NCI-H2107 (cell line): ENCODE measurements at regions not wholly inside any gene's neighbourhood (a gene's known extent, or its start where the extent isn't known, plus 50 kb on each side); places are given as distances from the start of the nearest gene placed in this dataset.

Source experiments
- DNase-seq: peaks from one replicate; lab custom pipeline; 2025; lab: John Stamatoyannopoulos, UW

GRCh38 chr18:51400721-51401120, 203.2 kb upstream of the MEX3C start:
- no peak for DNase-seq

- no peak for DNase-seq
These were observed 204.4 kb upstream of the MEX3C start for GRCh38 chr18:51401912-51402311.

GRCh38 chr18:51404620-51405019, 207.1 kb upstream of the MEX3C start:
- DNase-seq, result no peak

GRCh38 chr18:51405683-51406477, 208.4 kb upstream of the MEX3C start:
- no peak for DNase-seq

- no peak for DNase-seq
These were observed 220.4 kb upstream of the MEX3C start for GRCh38 chr18:51417643-51418483.

GRCh38 chr18:51425475-51425874, 228.0 kb upstream of the MEX3C start:
- DNase-seq, result no peak

GRCh38 chr18:51425889-51426288, 228.4 kb upstream of the MEX3C start:
- DNase-seq, result no peak

- DNase-seq, result no peak
These were observed 229.5 kb upstream of the MEX3C start for GRCh38 chr18:51426996-51427395.

- no peak for DNase-seq
These were observed 232.2 kb upstream of the MEX3C start for GRCh38 chr18:51429644-51430043.

GRCh38 chr18:51430538-51430937, 233.1 kb upstream of the MEX3C start:
- DNase-seq, result no peak

GRCh38 chr18:51433296-51433695, 235.8 kb upstream of the MEX3C start:
- DNase-seq, result no peak

- no peak for DNase-seq
These were observed 236.4 kb upstream of the MEX3C start for GRCh38 chr18:51433881-51434280.

GRCh38 chr18:51437280-51438271, 240.1 kb upstream of the MEX3C start:
- DNase-seq, result no peak

- DNase-seq, result no peak
These were observed 241.4 kb upstream of the MEX3C start for GRCh38 chr18:51438797-51439350.

- no peak for DNase-seq
These were observed 244.5 kb upstream of the MEX3C start for GRCh38 chr18:51442012-51442411.

- DNase-seq, result no peak
These were observed 249.2 kb upstream of the MEX3C start for GRCh38 chr18:51446571-51447210.

- no peak for DNase-seq
These were observed 250.2 kb upstream of the MEX3C start for GRCh38 chr18:51447351-51448342.

- DNase-seq, result no peak
These were observed 251.5 kb upstream of the MEX3C start for GRCh38 chr18:51448949-51449348.

- DNase-seq, result no peak
These were observed 256.1 kb upstream of the MEX3C start for GRCh38 chr18:51453594-51453993.

- no peak for DNase-seq
These were observed 261.4 kb upstream of the MEX3C start for GRCh38 chr18:51458861-51459260.
